Stimulated activated CD8-positive, alpha-beta memory T cell treated with anti-CD3 and anti-CD28 coated beads, Interleukin-2, amount 100 ng/mL, for 1 hour (primary cell): ENCODE measurements at regions not wholly inside any gene's neighbourhood (a gene's known extent, or its start where the extent isn't known, plus 50 kb on each side); places are given as distances from the start of the nearest gene placed in this dataset.

ENCODE experiments used
- DNase-seq, 2 donors: peaks; one replicate each; pipeline ENCODE4 v3.0.0-alpha.2; 2020; ENCODE audit warnings: low read depth in 2 of 2

DNA sequence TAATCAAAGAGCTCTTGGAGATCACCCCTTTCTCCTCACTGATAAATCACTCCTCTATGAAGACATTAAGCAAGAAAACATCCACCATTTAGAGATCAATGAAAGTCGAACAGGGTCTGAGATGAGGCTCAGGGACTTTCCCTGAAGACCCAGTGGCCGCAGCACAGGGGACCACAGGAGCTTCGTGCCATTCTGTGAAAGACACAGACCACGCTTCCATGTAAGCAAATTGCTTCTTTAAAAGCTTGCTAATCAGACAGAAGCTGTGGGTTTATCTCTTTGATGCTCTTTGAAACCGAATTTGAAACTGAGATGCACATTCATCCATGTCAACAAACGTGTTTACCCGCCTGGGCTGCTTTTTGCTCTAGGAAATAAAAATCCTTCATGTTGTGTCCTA is 231.9 kb upstream of the PPP2R2D start:
- DNase-seq: no peak

DNA sequence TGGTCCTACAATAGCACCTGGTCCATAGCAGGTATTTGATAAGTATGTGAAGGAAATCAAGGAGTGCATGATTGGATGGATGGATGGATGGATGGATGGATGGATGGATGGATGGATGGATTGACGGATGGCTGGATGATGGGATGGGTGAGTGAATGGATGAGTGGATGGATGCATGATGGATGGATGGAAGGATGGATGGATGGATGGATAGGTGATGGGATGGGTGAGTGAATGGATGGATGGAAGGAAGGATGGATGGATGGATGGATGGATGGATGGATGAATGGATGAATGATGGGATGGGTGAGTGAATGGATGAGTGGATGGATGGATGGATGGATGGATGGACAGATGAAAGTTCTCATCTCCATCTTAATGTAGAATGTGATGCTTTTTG is 231.0 kb upstream of the PPP2R2D start:
- DNase-seq: no peak

DNA sequence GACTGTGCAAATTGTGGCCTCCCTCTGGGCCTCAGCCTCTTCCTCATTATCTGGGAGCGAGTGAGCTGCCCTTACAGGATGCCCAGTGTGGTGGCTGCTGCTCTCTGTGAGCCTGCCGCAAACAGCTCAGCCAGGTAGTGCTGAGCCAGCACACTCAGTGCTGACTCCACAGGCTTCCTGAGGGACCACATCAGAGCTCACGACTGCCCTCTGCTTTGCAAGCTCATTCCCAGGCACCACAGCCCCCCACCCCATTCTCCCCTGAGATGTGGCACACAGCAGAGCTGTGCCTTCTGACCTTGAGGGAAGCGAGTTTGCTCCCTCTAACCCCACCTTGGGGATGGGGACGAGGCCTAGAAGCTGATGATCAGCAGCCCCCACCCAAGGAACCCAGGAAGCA is 230.5 kb upstream of the PPP2R2D start:
- no peak for DNase-seq

DNA sequence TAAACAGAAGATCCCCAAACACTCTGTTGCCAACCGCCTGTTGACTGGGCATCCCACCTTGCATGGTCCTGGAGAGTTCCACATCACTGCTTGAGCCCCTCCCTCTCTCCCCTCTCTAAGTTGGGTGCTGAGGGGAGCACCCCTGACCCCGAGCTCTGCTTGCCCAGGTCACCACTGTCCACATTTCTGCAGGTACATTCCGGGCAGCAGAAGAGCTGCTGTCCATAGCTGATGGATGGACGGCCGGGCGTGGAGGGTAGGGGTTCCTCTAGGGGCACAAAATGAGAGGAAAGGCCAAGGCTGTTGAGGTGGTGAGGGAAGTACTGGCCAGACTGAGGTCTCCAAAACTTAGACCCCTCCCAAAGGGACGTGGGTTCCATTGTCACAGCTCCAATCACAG is 227.4 kb upstream of the PPP2R2D start:
- DNase-seq: no peak

DNA sequence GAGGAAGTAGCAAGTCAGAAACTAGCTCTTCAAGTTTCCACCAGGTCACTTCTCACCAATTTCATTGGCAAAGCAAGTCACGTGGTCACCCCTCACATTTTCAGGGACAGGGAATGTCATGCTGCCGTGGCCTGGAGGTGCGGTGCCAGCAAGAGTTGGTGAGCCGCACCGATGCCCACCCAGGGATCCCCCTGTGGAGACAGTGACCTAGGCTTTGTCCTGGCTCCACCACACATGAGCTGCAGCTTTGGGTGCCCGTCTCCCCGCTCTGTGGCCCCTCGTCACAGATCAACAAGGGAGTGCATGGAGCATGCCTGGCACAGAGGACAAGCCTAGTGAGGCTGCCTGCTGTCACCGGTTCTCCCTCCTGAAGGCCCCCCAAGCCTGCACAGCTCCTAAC is 226.7 kb upstream of the PPP2R2D start:
- DNase-seq: no peak

DNA sequence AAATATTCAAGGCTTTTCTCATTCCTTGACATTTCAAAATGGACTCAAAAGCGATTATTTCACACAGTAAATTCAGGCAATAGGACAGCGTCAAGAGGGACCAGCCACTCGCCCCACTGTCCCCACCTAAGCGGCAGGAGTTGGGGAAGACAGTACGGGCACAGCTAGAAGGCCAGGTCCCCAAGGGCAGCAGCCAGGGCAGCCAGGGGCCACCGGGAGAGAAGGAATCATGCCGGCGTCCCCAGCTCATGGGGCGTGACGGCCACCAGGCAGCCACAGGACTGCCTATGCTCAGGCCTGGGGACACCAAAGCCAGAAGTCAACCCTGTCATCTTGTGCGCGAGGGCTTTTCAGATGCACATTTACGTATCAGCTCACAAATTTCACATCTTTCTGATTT is 225.7 kb upstream of the PPP2R2D start:
- no peak for DNase-seq

DNA sequence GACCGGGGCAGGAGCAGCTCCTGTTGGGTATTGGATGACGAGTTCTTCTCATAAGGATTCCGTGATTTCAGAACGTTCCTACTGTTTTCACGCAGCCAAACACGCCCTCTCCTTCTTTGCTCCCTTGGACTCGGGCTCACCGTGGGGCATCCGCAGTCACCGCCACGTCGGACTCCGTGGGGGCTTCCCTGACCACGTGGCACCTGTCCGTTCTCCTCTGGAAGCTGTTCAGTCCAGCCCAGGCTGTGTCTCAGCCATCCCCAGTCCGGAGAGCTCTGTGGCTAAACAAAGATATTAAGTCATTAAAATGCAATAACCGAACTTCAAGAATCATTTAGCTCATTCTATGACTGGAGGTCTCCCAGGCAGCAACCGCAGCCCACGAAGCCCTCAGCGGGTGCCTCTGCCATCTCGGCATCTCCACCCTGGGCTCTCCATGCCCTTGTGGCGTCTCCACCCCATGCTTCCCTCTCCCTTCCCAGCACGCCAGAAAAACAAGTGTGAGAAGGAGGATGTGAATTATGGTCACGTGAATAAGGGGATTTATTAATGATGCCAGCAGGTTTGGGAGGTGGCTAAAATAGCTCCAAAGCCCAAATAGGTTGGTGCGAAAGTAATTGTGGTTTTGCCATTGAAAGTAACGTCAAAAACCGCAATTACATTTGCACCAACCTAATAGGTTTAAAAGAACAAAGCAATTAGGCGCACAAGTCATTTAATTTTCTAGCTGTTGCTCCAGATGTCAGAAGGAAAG is 224.6 kb upstream of the PPP2R2D start:
- no peak for DNase-seq

DNA sequence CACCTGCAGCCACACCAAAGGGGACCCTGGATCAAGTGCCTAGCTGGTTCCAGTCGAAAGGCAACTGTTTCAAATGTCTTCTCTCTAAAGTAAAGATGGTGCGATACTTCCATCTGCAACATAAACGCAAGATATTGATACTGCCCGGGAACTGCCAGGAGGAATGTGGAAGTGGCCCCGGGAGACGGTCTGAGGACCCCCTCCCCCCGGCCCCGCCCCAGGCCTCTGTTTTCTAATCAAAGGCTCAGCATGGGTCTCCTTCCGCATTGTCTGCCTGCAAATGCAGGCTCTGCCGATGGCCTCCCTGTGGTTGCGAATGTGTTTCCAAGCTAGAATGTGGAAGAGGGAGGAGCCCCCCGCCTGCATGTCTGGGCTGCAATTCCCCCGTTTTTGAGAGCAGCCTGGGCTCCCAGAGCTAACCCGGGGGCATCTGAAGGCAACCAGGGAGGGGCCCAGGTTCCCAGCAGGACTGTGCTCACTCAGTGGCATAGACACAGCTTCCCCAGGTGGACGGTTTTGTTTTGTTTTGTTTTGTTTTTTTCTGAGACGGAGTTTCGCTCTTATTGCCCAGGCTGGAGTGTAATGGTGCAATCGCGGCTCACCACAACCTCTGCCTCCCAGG is 223.9 kb upstream of the PPP2R2D start:
- DNase-seq: no peak

GRCh38 chr10:131677671-131678070 is 223.1 kb upstream of the PPP2R2D start:
- no peak for DNase-seq

GRCh38 chr10:131678171-131678570 is 222.6 kb upstream of the PPP2R2D start:
- DNase-seq: no peak

GRCh38 chr10:131678613-131679012 is 222.2 kb upstream of the PPP2R2D start:
- DNase-seq: no peak

DNA sequence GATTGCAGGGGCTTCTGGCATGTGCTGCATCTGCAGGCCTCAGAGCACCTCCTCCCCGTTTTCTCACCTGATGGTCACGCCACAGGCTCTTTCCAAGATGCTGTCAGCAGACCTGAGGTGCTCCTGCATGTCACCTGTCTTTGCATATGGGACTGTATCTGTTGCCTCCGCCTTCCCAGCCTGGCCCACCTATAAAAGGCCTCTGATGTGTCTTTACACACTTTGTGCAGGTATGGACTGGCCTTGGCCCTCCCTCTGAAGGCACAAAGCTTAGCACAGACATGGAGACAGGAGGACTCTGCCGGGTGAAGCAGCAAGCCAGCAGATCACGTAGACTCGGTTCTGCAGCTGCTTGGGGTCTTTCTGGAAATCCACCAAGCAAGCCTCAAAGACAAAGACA is 220.9 kb upstream of the PPP2R2D start:
- no peak for DNase-seq

GRCh38 chr10:131681122-131681521 is 219.7 kb upstream of the PPP2R2D start:
- DNase-seq: no peak

DNA sequence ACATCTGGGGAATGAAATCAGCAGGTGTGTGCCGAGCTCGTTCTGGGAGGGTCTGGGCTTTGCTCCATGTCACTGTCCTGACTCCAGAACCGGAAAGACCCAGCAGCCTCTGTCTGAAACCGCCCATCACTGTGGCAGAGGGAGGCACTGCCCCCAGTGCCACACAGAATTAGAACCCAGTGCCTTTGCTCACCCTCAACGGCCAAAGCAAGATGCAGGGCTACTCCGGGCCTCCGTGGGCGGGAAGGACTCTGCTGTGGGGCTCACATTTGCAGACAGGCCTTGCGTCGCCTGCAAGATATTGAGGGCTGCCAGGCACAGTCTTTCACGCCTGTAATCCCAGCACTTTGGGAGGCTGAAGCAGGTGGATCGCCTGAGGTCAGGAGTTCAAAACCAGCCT is 219.2 kb upstream of the PPP2R2D start:
- DNase-seq: no peak

GRCh38 chr10:131682271-131682962 is 218.4 kb upstream of the PPP2R2D start:
- DNase-seq: no peak

DNA sequence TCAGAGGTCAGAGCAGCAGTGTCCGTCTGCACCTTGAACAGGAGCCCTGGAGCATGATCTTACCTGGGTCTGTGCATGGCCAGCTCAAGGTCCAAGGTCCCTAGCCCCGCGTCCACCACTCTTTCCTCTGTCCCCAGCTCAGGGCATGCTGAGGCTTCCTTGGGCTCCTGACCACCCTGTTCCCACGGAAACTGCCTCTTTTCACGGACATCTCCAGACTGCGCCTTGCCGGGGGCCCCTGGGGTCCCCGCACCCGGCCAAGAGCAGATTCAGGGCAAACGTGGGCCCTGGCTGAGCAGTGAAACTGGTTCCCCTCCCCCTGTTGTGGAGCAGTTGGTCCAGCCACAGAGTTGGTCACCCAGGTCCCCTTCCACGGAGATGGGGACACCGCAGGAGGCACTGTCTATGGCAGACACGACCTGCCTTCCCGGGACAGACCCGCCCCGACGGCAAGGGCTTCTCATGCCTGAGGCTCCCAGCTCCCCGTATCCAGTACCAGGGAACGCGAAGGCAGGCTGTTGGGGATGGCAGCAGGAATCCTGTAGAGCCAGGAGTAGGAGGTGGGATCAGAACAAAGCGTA is 217.4 kb upstream of the PPP2R2D start:
- DNase-seq: no peak

- no peak for DNase-seq
These were observed 216.9 kb upstream of the PPP2R2D start for GRCh38 chr10:131683941-131684340.

DNA sequence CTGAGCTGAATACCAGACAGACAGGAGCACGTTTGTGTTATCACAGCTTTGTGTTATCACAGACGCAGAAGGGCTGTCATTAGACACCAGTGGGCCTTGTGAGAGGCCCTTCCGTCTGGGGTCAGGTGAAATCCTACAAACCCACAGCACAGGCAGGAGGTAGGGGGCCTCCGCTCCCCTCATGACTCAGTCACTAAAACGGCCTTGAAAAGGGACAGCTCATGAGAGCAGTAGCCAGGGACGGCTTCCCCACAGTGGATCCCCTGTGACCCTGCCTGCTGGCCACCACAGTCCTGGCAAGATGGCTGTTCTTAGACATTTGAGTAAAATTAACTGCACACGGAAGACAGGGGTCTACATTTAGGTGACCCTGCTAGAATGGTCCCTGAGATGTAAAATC is 215.8 kb upstream of the PPP2R2D start:
- no peak for DNase-seq

DNA sequence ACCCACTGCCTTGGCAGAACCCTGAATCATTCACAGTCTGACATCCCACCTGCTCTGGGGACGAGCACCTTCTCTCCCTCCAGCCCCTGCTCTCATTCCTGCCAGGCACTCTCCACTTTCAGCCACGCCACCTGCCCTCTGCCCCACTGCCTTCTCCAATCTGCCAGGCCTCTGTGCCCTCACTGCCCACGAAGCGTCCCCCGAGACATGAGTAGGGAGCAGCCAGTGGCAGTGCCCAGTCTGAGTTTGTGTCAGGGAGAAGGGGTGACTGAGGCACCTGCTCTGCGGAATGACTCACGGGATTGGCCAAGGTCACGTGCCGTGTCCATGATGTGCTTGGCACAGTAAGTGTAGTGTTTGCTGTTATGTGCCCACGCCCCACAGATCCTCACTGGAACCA is 215.2 kb upstream of the PPP2R2D start:
- DNase-seq: no peak

- no peak for DNase-seq
These were observed 213.9 kb upstream of the PPP2R2D start for GRCh38 chr10:131686781-131687420.

DNA sequence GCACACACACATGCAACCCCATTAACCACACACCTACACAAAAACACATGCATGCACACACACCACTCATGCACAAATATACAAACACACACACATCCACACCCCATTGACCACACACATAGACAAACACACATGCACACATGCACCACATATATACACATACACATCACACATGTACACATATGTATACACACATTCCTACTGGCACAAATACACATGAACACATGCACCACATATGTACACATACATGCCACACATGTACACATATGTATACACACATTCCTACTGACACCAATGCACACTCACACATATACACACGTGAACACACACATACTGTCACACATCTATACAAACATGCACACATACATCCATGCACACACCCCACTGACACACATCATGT is 212.5 kb upstream of the PPP2R2D start:
- no peak for DNase-seq

DNA sequence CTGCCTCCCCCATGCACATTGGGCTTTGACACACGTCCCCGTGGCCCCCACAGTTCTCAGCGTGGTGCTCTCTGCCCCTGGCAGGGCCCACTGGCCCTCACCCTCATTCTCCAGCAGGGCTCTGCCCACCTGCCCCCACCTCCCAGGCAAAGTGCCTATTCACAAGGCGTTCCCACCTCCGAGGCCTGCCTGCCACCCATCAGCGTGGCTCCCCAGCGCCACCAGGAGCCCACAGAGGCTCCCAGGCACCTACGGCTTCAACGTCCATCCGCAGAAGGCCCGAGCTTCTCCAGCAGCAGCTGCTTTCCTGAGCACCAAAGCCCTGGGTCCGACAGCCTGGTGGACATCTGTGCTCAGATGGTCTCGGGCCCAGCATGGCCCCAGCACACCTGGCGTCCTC is 211.8 kb upstream of the PPP2R2D start:
- no peak for DNase-seq
